Left lung (tissue), 4 donors: ENCODE measurements at regions not wholly inside any gene's neighbourhood (a gene's known extent, or its start where the extent isn't known, plus 50 kb on each side); places are given as distances from the start of the nearest gene placed in this dataset.

ENCODE experiments used
- ATAC-seq: fragments of 200-7000 bp; cut with Tn5 transposase; one replicate; pipeline ENCODE4 v1.9.1; 2020; ENCODE audit warnings: moderate library complexity
- DNase-seq, 4 donors: peaks; one replicate each; pipeline ENCODE4 v3.0.0-alpha.2; 2013 to 2020
- H3K27ac ChIP-seq, 2 donors: fragments of 200-600 bp; sonication (generic) in 1 of 2; one replicate each; pipeline versions ENCODE4 v1.5.0 to v1.8.0; 2020 to 2021
- H3K27me3 ChIP-seq, 2 donors: fragments of 200-600 bp; sonication (generic) in 1 of 2; one replicate each; pipeline versions ENCODE4 v1.5.0 to v1.8.0; 2020 to 2021
- H3K36me3 ChIP-seq, 2 donors: fragments of 200-600 bp; sonication (generic) in 1 of 2; one replicate each; pipeline versions ENCODE4 v1.5.0 to v1.8.0; 2020 to 2021
- H3K4me1 ChIP-seq, 2 donors: fragments of 200-600 bp; one replicate each; pipeline ENCODE4 v1.8.0; 2021
- H3K4me3 ChIP-seq, 2 donors: fragments of 200-600 bp; sonication (generic) in 1 of 2; one replicate each; pipeline versions ENCODE4 v1.5.0 to v1.8.0; 2020 to 2021; ENCODE audit warnings: mild to moderate bottlenecking in 1 of 2
- H3K9me3 ChIP-seq, 2 donors: fragments of 200-600 bp; sonication (generic) in 1 of 2; one replicate each; pipeline versions ENCODE4 v1.5.0 to v1.8.0; 2020 to 2021
- CTCF ChIP-seq, 2 donors: fragments of 200-600 bp; sonication (generic) in 1 of 2; IDR thresholded peaks; one replicate each; pipeline versions ENCODE4 v1.5.0 to v1.8.0; 2021; ENCODE audit warnings: antibody characterized with exemption in 2 of 2
- intact Hi-C, 2 donors: fragments of 100-400 bp; cut with DNase I; formaldehyde crosslinking; loops; one replicate each; pipeline versions ENCODE4 v1.11.2 to v1.14.2; 2022
- donor health status: DM: no; HTN: yes; CAD: no.
- donor health status: DM: no; HTN: no; CAD: no.

DNA sequence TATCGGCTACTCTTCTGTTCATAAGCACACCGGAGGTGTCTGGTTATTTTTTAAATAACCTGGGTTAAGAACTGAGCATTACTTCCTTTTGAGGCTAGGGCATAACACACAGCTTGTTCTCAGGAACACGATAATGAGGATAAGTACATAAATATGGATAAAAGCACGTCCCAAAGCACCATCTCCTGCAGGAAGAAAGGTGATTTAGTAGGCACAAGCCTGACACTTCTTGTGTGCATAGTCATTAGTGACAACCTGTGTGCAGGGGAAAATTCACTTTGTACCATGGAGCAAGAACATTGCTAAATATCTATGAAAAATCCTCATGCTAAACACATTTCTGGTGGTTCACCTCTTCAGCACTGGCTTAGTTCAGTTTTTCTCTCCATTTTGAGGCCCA, 166.5 kb downstream of the SNAPC1 start:
- no peak overlapping the region for H3K27ac ChIP-seq
- no peak for ATAC-seq
- H3K36me3 ChIP-seq = no peaks in the 10 kb centered on the region
- no peak for DNase-seq
- H3K4me3 ChIP-seq = no peak overlapping the region
- H3K9me3 ChIP-seq = no peaks in the 10 kb centered on the region
- H3K27me3 ChIP-seq = no peaks in the 10 kb centered on the region
- no peaks in the 10 kb centered on the region for H3K4me1 ChIP-seq
- intact Hi-C loops = loop anchor here in 1 of 2 donors (10.0 kb wide), 1 partner anchor 196 kb away; no protein-coding TSS in a partner anchor
- TF ChIP-seq CTCF (IDR thresholded peaks at IDR 0.05) = no peak

GRCh38 chr14:61929651-61930050, 167.4 kb downstream of the SNAPC1 start:
- intact Hi-C loops = loop anchor here in 1 of 2 donors (10.0 kb wide), 1 partner anchor 195 kb away; no protein-coding TSS in a partner anchor
- no peaks in the 10 kb centered on the region for H3K9me3 ChIP-seq
- H3K36me3 ChIP-seq = no peaks in the 10 kb centered on the region
- ATAC-seq (no peak), DNase-seq (no peak)
- H3K4me1 ChIP-seq = no peaks in the 10 kb centered on the region
- H3K27ac ChIP-seq = no peak overlapping the region
- no peaks in the 10 kb centered on the region for H3K27me3 ChIP-seq
- no peak for TF ChIP-seq CTCF (IDR thresholded peaks at IDR 0.05)
- H3K4me3 ChIP-seq = no peak overlapping the region

- no peak for TF ChIP-seq CTCF (IDR thresholded peaks at IDR 0.05)
- ATAC-seq = no peak
- intact Hi-C loops = no loop called here
- H3K36me3 ChIP-seq = no peaks in the 10 kb centered on the region
- H3K27me3 ChIP-seq = no peaks in the 10 kb centered on the region
- no peaks in the 10 kb centered on the region for H3K4me1 ChIP-seq
- H3K9me3 ChIP-seq = no peaks in the 10 kb centered on the region
- DNase-seq = no peak
- no peak overlapping the region for H3K4me3 ChIP-seq
- no peak overlapping the region for H3K27ac ChIP-seq
Observed at GRCh38 chr14:61930101-61930857, 168.1 kb downstream of the SNAPC1 start.

DNA sequence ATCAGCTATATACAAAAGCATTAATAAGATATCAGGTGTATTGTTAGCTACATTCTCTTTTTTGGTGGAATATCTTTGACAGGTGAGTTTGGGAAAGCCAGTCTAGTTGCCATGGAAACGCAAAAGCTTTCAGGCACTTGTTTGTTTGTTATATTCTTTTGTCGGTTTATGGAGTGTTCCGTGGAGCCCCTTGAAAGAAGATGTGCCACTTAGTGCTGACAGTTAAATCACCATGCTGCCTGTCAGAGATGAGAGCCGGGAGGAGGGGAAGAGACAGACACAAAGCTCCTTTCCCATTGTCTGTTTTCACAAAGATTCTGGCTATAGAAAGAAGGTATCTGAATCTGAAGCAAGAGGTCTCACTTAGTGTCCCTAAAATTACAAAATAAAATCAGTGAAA, 170.8 kb downstream of the SNAPC1 start:
- H3K4me1 ChIP-seq = no peaks in the 10 kb centered on the region
- intact Hi-C loops = no loop called here
- no peaks in the 10 kb centered on the region for H3K9me3 ChIP-seq
- ATAC-seq (no peak), DNase-seq (no peak)
- H3K4me3 ChIP-seq = no peak overlapping the region
- no peaks in the 10 kb centered on the region for H3K27me3 ChIP-seq
- no peaks in the 10 kb centered on the region for H3K36me3 ChIP-seq
- no peak overlapping the region for H3K27ac ChIP-seq
- no peak for TF ChIP-seq CTCF (IDR thresholded peaks at IDR 0.05)

DNA sequence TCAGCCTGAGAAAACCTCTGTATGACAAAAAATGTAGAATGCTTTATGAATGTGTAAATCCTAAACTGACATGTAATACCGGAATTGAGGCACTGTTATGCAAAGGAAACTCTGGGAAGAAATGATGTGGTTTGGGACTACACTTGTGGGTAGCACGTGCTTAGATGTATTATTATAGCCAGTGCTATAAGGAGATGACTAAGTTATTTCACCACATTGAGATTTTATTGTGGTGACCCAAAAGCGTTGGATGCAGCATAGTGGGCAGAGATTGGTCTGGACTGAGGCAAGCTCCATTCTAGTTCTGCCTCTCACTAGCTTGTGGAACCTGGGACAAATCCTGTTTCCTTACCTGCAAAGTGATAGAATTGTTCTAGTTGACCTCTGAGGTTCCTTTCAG, 172.2 kb downstream of the SNAPC1 start:
- Histone ChIP-seq H3K27ac (no peak overlapping the region), H3K36me3 (no peaks in the 10 kb centered on the region), H3K4me1 (no peaks in the 10 kb centered on the region), H3K27me3 (no peaks in the 10 kb centered on the region), H3K9me3 (no peaks in the 10 kb centered on the region), H3K4me3 (no peak overlapping the region)
- ATAC-seq (no peak), DNase-seq (no peak)
- intact Hi-C loops = no loop called here
- TF ChIP-seq CTCF (IDR thresholded peaks at IDR 0.05) = no peak
